Activated CD8-positive, alpha-beta memory T cell treated with anti-CD3 and anti-CD28 coated beads for 24 hours (primary cell): ENCODE measurements at regions not wholly inside any gene's neighbourhood (a gene's known extent, or its start where the extent isn't known, plus 50 kb on each side); places are given as distances from the start of the nearest gene placed in this dataset.

Source experiments
- DNase-seq: peaks from one replicate; pipeline ENCODE4 v3.0.0-alpha.2; 2020

- DNase-seq = no peak
Measured at GRCh38 chr13:29922281-29922821, 71.9 kb upstream of the UBL3 start.

- no peak for DNase-seq
Measured at GRCh38 chr13:29921542-29921941, 71.1 kb upstream of the UBL3 start.

- no peak for DNase-seq
Measured at GRCh38 chr13:29920025-29920643, 69.7 kb upstream of the UBL3 start.

GRCh38 chr13:29918845-29919244 is 68.4 kb upstream of the UBL3 start:
- no peak for DNase-seq

GRCh38 chr13:29917650-29918049 is 67.2 kb upstream of the UBL3 start:
- DNase-seq = no peak

- DNase-seq = no peak
Measured at GRCh38 chr13:29914581-29914980, 64.2 kb upstream of the UBL3 start.

GRCh38 chr13:29911781-29912418 is 61.5 kb upstream of the UBL3 start:
- DNase-seq = no peak

GRCh38 chr13:29909975-29910674 is 59.7 kb upstream of the UBL3 start:
- no peak for DNase-seq

GRCh38 chr13:29909081-29909730 is 58.8 kb upstream of the UBL3 start:
- DNase-seq = no peak

GRCh38 chr13:29908416-29909080 is 58.1 kb upstream of the UBL3 start:
- DNase-seq = no peak

- no peak for DNase-seq
Measured at GRCh38 chr13:29907670-29908069, 57.3 kb upstream of the UBL3 start.

- DNase-seq = no peak
Measured at GRCh38 chr13:29906432-29907011, 56.1 kb upstream of the UBL3 start.

GRCh38 chr13:29905845-29906244 is 55.4 kb upstream of the UBL3 start:
- no peak for DNase-seq

- DNase-seq = no peak
Measured at GRCh38 chr13:29903996-29904395, 53.6 kb upstream of the UBL3 start.

GRCh38 chr13:29903543-29903942 is 53.1 kb upstream of the UBL3 start:
- no peak for DNase-seq

GRCh38 chr13:29902632-29903305 is 52.4 kb upstream of the UBL3 start:
- no peak for DNase-seq

- DNase-seq = no peak
Measured at GRCh38 chr13:29901710-29902631, 51.6 kb upstream of the UBL3 start.
